Renal pelvis (tissue), 1 donor: ENCODE measurements at regions not wholly inside any gene's neighbourhood (a gene's known extent, or its start where the extent isn't known, plus 50 kb on each side); places are given as distances from the start of the nearest gene placed in this dataset.
"Not testable (repeated sequence)": the region's sequence is repeated elsewhere in the genome, so short reads cannot be mapped to it uniquely, and the experiment has no call there.

ENCODE experiments used
- DNase-seq: peaks from one replicate; pipeline ENCODE4 v3.0.0-alpha.2; 2013

DNA sequence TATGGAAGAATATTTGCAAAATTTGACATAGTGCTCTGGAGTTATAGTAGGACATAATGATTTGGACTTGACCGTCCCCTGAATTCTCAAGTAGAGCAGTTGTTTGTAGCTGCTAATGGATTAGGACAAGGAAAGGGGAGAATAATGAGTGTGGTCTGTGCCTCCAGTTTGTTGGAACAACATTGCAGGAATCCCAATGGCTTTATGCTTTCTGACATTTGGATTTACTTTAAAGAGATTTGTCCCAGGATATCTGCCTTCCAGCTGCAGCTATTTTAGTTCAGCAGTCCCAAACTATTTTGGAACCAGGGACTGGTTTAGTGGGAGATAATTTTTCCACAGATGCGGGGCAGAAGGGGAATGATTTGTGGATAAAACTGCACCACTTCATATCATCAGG is 648.2 kb downstream of the SLCO4C1 start:
- no peak for DNase-seq

DNA sequence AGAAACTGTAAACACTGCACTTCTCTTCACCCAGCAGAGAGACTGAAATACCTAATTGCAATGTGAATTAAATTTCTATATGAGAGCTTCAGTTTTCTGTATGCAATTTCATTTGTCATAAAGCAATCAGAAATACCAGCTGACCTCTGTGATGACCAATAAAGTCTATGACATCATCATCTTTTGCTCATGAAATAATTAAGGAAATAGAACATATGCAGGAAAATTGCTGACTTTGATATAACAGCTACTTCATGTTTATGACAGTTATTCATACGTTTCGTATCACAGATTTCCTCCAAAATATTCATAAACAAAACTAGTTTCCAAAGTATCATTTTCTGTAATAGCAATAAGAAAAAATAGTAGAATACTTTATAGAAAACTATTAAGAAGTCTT is 652.3 kb downstream of the SLCO4C1 start:
- no peak for DNase-seq

DNA sequence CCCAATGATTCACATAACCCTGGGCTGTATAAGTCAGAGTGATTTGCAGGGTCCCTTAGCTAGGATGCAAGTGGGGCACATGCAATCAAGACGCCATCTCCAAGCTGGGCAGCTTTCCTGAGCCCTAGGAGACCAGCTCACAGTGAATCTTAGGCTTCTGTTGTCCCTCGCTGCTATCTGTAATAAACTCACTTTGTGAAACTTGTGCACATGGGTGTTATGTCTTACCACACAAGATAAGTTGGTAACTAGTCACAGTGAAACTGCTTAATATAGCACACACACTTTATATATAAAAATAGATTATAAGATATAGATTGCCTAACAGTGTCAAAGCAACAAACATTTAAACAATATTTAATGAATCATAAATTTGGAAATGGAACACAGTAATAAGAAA is 658.5 kb downstream of the SLCO4C1 start:
- DNase-seq: no peak

DNA sequence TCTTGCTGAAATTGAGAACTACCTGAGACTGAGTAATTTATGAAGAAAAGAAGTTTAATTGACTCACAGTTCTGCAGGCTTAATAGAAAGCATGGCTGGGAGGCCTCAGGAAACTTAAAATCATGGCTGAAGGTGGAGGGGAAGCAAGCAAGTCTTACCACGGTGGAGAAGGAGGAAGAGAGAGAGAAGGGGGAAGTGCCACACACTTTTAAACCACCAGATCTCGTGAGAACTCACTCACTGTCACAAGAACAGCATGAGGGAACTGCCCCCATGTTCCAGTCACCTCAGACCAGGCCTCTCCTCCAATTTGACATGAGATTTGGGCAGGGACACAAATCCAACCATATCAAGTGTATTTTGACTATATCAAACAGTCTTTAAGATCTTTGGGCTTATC is 668.3 kb downstream of the SLCO4C1 start:
- DNase-seq: not testable (repeated sequence)

DNA sequence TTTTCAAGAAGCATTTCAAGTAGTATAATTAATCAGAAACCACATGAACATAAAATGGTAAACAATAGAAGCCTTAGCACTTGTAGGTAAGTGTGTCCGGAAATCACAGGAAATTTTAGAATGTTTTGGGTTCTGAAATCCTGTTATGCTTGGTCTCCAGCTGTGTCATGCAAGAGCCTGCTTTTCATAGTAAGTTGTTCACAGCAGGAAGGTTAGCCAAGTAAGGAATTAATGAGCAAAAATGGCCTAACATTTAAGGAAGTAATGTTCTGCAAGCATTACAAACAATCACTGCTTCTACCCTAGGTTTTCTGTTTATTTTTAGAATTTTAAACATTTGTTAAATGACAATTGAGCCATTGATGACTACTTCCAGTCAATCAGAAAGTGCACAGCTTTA is 669.5 kb downstream of the SLCO4C1 start:
- no peak for DNase-seq

DNA sequence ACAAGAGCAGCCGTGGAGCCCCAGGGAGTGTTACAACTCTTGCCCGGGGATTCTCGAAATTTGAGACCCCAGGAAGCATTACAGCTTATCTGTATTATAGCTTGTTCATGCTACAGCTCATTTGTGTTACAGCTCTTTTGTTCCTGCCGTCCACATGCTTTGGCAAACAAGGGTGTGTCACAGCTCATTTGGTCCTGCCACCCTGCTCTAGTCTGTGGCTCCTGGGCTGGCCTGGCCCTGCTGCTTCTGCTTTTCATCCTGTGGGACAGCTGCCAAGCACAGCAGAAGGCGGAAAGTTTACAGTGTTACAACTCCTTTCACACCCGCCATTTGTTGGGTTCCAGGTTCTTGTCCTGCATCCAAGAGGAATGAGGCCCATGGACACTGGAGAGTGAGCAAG is 685.0 kb downstream of the SLCO4C1 start:
- no peak for DNase-seq

DNA sequence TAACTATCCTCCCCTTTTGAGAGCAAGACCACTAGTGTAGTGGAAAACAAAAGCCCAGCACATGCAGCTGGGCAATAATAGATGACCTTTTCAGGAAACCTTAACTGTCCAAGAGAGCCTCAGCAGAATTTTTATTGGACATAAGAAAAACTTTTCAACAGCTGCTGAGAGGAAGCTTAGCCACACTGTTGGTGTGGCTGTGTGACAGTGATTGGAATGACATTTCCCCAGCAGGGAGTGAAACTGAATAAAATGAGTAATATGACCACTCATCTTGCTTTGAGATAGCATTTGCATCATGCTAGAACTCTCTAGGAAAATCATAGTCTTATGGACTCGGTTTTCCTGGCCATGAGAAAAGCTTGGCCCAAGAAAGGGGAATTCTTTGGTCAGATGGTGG is 687.8 kb downstream of the SLCO4C1 start:
- DNase-seq: no peak

DNA sequence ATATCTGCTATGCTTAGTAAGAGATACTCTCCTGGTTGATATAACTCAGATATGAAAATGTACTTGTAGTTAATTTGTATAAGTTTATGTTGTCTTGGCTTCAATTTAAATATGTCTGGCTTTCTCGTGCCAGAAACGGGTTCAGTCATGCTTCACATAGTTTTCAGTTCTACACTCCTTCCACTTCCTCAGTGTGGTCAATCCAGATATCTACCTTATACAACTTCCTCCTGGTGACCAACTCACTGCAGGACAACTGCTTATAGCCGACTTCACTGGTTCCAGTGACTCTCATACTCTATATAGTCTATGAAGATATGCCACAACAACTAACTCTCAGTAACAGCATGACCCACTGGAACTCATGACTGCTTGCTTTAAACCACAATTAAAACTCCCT is 690.4 kb downstream of the SLCO4C1 start:
- DNase-seq: no peak

DNA sequence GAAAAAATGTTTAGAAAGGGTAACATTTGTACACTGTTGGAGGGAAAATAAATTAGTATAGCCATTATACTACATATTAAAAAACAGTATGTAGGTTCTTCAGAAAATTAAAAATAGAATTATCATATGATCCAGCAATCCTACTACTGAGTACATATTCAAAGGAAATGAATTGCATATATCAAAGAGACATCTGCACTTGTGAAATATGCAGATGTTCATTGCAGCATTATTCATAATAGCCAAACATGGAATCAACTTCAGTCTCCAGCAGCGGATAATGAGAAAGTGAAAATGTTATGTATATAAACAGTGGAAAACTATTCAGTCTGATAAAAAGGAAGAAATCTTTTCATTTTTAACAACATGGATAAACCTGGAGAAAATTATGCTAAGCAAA is 695.5 kb downstream of the SLCO4C1 start:
- DNase-seq: no peak

DNA sequence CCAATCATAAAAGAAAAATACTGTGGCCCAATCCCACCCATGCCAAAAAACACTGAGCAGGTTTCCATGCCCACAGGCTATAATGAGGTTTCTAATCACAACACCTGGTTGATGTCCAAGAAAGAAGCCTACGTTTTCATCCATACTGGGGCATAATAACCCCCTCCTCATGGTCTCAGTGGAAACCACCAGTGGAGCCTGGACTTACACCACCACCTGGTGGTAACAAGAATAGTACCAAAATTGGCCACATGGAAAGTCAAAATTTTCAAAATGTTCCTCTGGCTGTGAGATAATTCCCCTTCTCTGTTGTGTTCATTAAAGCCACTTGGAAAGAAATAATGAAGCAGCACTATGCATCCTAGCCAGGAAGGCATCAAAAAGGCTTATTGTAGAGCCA is 687.3 kb upstream of the ST8SIA4 start:
- DNase-seq: no peak

DNA sequence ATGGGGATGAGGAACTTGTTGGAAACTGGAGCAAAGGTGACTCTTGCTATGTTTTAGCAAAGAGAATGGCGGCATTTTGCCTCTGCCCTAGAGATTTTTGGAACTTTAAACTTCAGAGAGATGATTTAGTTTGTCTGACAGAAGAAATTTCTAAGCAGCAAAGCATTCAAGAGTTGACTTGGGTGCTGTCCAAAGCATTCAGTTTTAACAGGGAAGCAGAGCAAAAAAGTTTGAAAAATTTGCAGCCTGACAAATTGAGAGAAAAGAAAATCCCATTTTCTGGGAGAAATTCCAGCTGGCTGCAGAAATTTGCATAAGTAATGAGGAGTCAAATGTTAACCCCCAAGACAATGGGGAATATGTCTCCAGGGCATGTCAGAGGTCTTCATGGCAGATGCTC is 682.3 kb upstream of the ST8SIA4 start:
- no peak for DNase-seq

DNA sequence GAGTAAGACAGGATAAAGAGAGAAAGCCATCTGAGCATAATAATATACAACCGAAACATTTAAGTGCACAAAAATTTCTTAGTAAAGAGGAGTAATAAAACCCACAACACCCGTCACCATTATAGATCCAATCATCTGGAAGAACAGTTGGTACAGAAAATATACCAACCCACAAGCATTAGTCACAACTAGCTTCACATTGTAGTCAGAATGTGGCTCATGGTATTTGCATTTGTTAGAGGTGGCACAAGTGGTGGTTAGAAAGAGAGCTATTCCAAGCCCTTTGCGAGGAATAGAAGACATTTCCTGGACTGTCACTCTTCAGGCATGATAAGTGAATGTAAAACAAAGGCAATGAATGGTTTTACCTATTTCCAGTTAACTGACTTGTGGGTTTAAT is 677.5 kb upstream of the ST8SIA4 start:
- DNase-seq: no peak

DNA sequence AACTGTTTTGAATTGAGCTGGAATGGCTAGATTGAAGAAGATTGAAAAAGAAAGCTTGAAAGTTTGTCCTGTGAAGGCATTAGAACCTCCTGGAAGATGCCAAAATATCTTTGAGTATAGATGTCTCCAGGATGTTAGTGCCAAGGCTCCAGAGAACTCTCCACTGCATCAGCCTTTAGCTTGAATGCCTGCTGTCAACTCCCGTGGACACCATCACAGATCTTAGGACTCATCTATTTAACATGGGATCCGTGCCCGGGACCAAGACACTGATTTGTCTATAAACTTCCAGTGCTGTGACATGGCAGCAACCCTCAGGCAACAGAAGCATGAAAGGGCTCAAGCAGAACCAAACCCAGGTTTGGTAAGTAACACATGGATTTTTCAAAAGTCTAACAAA is 670.9 kb upstream of the ST8SIA4 start:
- no peak for DNase-seq

DNA sequence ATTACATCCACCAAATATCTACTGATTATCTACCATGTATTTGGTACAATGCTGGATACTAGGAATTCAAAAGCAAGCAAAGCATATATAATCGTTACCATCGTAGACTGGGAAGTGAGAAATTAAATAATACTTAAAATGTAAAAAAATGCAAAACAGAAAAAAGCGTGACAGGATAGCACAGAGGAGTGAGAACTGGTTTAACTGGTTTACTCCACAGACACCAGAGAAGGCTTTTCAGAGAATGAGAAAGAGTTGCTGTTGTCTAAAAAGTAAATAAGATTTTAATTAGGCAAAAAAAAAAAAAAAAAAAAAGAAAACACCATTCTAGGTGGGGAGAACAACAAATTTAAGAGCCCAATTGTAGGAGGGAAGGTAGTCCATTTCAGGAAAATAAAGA is 657.9 kb upstream of the ST8SIA4 start:
- DNase-seq: no peak

DNA sequence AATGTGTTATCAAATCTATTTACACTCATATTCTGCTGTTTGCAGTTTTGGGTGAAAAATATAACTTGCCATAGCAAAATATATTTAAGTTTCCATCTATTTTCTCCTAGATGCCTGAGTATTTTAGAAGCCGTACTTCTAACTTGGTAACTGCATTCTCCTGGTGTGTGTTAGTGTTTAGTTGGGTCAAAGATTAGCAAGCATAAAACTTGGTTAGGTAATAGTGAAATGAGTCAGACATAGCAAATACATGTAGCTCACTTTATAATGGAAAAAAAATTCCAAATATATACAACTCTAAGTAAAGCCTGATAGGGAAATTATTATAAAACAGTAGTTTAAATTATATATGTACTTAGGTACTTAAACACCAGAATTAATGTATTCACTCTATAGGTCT is 640.7 kb upstream of the ST8SIA4 start:
- no peak for DNase-seq

DNA sequence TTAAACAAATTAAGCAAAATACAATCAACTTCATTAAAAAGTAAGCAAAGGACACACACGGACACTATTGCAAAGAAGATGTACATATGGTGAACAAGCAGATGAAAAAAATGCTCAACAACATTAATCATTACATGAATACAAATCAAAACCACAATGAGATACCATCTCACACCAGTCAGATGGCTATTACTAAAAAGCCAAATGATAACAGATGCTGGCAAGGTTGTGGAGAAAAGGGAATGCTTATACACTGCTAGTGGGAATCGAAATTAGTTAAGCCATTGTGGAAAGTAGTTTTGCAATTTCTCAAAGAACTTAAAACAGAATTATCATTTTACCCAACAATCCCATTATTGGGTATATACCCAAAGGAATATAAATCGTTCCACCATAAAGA is 636.2 kb upstream of the ST8SIA4 start:
- DNase-seq: no peak

DNA sequence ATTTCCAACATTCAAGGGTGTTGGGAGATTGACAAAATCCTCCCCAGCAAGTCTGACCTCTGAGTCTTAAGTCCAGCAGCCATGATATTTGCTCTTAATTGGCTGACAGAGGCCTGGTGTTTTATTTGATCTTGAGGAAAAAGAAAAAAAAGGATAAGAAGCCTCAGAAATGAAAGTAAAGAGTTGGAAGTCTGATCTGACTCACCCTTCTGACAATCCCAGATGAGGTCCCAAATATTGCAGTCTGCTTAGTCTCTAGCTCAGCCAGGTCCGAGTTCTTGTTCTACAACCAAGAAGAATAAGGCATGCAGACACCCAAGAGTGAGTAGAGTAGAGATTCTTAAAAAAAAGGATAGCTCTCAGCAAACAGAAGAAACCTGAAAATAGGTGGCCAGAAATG is 632.5 kb upstream of the ST8SIA4 start:
- DNase-seq: no peak

DNA sequence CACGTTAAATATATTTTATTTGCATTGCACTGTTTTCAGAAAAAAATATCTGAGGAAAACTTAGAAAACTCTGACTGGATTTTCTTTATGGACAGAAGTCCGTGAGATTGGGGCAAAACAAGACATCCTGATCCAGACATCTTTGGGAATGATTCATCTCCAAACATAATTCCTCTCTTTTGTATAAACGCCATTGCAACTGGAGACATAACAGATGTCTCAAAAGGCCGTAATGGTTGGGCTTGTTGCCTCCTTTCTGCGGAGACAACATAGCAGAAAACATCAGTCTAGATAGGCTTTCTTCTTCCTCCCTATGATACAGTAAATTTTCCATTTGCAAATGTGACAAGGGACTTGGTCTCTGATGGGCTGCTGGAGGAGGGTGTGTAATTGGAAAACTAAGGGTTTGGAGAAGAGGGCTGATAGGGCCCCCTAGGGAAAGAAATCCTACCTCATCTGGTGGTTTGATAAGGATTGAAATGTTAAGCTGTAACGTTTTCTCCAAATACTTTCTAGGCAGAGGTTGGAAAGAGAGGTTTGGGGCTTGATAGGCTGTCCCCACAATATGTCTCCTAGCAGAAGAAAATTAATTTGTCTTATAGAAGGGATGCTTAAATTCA is 631.5 kb upstream of the ST8SIA4 start:
- no peak for DNase-seq

DNA sequence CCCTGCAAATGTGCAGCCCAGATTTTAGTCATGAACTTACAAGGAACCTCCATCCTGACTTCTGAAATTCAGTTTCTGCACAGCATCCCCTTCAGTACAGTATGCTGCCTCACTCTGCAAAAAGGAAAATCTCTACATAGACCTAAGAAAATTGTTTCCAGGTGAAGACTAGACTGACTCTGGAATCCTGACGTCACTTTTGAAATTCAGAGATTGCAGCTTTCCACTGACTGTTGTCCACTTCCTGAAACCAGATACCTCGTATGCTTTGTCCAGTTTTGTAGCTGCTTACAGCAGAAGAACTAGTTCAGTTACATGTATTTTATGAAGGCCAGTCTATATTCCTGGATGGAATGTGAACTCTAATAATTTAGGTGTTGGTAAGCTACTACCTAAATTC is 629.3 kb upstream of the ST8SIA4 start:
- DNase-seq: no peak

DNA sequence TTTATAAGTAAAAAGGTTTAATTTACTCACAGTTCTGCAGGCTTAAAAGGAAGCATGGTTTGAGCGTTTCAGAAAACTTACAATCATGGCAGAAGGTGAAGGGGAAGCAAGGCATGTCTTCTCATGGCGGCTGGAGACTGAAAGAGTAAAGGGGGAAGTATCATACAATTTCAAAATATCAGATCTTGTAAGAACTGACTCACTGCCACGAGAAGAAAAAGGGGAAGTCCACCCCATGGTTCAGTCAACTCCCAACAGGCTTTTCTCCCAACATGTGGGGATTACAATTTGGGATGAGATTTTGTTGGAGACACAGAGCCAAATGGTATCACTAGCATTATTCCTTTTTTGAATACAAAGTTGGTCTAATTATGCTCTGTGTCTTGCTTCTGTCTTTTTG is 627.9 kb upstream of the ST8SIA4 start:
- no peak for DNase-seq

DNA sequence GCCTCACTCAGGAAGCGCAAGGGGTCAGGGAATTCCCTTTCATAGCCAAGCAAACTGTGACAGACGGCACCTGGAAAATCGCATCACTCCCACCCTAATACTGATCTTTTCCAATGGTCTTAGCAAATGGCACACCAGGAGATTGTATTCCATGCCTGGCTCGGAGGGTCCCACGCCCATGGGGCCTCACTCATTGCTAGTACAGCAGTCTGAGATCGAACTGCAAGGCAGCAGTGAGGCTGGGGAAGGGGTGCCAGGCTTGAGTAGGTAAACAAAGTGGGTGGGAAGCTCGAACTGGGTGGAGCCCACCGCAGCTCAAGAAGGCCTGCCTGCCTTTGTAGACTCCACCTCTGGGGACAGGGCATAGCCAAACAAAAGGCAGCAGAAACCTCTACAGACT is 626.0 kb upstream of the ST8SIA4 start:
- DNase-seq: not testable (repeated sequence)

DNA sequence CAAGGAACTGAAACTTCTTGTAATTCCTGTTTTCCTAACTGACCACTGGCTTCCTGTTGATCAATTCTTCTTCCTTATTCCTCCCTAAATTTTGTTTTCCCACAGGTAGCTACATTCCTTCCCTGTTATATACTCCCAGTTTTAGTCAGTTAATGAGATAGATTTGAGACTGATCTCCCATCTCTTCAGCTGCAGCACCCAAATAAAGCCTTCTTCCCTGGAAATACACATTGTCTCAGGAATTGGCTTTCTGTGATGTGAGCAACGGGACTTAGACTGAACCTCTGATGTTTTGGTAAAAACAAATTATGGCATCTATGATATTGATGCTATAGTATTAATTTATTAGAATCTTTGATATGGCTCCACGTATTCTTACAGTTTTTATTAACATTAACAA is 617.3 kb upstream of the ST8SIA4 start:
- no peak for DNase-seq

DNA sequence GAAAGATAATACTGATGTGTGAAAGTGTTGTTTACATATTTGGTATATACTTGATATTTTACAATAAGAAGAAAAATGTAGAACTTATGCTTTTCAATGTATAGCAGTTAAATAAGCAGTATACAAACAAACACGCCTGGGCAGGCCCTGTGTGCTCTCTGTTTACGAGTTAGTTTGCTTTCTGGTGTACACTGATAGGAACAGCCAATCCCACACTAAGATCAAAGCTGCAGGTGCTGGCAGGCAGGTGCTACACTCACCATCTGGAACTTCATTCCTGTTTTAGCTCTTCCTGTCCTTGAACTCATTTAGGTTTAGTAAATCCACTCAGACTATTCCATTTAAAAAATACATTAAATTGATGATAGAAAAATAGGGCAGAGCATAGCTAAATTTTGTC is 614.7 kb upstream of the ST8SIA4 start:
- no peak for DNase-seq

DNA sequence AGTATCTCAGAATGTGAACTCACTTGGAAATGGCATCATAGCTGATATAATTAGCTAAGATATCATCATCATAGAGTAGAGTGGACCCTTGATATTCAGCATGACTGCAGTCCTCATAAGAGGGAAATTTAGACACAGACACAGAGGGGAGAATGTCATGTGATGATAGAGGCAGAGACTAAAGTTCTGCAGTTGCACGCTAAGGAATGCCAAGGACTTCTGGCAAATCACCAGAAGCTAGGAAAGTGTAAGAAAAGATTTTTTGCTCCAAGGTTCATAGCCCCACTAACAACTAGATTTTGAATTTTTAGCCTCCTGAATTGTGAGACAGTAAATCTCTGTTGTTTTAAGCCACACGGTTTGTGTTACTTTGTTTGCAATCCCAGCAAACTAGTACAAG is 612.6 kb upstream of the ST8SIA4 start:
- DNase-seq: no peak
